ENCODE measurements at regions not wholly inside any gene's neighbourhood (a gene's known extent, or its start where the extent isn't known, plus 50 kb on each side); places are given as distances from the start of the nearest gene placed in this dataset.

- TF ChIP-seq, protein P1, sequence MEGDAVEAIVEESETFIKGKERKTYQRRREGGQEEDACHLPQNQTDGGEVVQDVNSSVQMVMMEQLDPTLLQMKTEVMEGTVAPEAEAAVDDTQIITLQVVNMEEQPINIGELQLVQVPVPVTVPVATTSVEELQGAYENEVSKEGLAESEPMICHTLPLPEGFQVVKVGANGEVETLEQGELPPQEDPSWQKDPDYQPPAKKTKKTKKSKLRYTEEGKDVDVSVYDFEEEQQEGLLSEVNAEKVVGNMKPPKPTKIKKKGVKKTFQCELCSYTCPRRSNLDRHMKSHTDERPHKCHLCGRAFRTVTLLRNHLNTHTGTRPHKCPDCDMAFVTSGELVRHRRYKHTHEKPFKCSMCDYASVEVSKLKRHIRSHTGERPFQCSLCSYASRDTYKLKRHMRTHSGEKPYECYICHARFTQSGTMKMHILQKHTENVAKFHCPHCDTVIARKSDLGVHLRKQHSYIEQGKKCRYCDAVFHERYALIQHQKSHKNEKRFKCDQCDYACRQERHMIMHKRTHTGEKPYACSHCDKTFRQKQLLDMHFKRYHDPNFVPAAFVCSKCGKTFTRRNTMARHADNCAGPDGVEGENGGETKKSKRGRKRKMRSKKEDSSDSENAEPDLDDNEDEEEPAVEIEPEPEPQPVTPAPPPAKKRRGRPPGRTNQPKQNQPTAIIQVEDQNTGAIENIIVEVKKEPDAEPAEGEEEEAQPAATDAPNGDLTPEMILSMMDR (conservative IDR thresholded peaks at IDR 0.05; ENCODE audit: low read depth, low read length) = no peak
- no peak for TF ChIP-seq CHD1 (IDR thresholded peaks at IDR 0.05; ENCODE audit: low read depth, low read length)
- TF ChIP-seq SMC3 (IDR thresholded peaks at IDR 0.05; ENCODE audit: low read depth, low read length) = no peak
- TF ChIP-seq RFX5 (IDR thresholded peaks at IDR 0.05; ENCODE audit: low read depth, low read length) = no peak
- TF ChIP-seq MXI1 (IDR thresholded peaks at IDR 0.05; ENCODE audit: borderline replicate concordance, low read depth, low read length) = no peak
- TF ChIP-seq POLR2A (IDR thresholded peaks at IDR 0.05; ENCODE audit: low read depth, low read length) = no peak
- TF ChIP-seq, protein P2, sequence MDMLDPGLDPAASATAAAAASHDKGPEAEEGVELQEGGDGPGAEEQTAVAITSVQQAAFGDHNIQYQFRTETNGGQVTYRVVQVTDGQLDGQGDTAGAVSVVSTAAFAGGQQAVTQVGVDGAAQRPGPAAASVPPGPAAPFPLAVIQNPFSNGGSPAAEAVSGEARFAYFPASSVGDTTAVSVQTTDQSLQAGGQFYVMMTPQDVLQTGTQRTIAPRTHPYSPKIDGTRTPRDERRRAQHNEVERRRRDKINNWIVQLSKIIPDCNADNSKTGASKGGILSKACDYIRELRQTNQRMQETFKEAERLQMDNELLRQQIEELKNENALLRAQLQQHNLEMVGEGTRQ (IDR thresholded peaks at IDR 0.05; ENCODE audit: low read depth, low read length) = no peak
- TF ChIP-seq RAD21 (IDR thresholded peaks at IDR 0.05; ENCODE audit: low read length) = no peak
- TF ChIP-seq CEBPB (IDR thresholded peaks at IDR 0.05; ENCODE audit: low read depth, low read length) = no peak
- TF ChIP-seq, protein P3, sequence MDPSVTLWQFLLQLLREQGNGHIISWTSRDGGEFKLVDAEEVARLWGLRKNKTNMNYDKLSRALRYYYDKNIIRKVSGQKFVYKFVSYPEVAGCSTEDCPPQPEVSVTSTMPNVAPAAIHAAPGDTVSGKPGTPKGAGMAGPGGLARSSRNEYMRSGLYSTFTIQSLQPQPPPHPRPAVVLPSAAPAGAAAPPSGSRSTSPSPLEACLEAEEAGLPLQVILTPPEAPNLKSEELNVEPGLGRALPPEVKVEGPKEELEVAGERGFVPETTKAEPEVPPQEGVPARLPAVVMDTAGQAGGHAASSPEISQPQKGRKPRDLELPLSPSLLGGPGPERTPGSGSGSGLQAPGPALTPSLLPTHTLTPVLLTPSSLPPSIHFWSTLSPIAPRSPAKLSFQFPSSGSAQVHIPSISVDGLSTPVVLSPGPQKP (IDR thresholded peaks at IDR 0.05; ENCODE audit: borderline replicate concordance, low read depth, low read length) = no peak
- TF ChIP-seq RCOR1 (IDR thresholded peaks at IDR 0.05; ENCODE audit: insufficient replicate concordance, low read length) = no peak
- TF ChIP-seq BHLHE40 (IDR thresholded peaks at IDR 0.05; ENCODE audit: low read depth, low read length) = no peak
- no peak for TF ChIP-seq FOS (IDR thresholded peaks at IDR 0.05; ENCODE audit: low read depth, low read length)
These were observed 461.1 kb upstream of the NUDT12 start for GRCh38 chr5:104023739-104024138.

All from IMR-90 (cell line).